ENCODE measurements at regions not wholly inside any gene's neighbourhood (a gene's known extent, or its start where the extent isn't known, plus 50 kb on each side); places are given as distances from the start of the nearest gene placed in this dataset.

GRCh38 chr11:128285321-128285720, 302.0 kb downstream of the ETS1 start:
- TF ChIP-seq POLR2AphosphoS5 (IDR thresholded peaks at IDR 0.05; ENCODE audit: low read depth, low read length) = no peak
- TF ChIP-seq PAX5 (IDR thresholded peaks at IDR 0.05; ENCODE audit: insufficient read depth, low read length, severe bottlenecking) = no peak
- TF ChIP-seq POU2F2 (IDR thresholded peaks at IDR 0.05; ENCODE audit: low read depth, low read length) = no peak
- no peak for TF ChIP-seq POLR2A (IDR thresholded peaks at IDR 0.05; ENCODE audit: low read depth, low read length)
- TF ChIP-seq TAF1 (IDR thresholded peaks at IDR 0.05; ENCODE audit: low read depth, low read length) = no peak
- TF ChIP-seq SPI1 (IDR thresholded peaks at IDR 0.05; ENCODE audit: low read depth, low read length) = no peak
- DNase-seq (ENCODE audit: insufficient read length, low spot score) = no peak
- no peak for FAIRE-seq

DNA sequence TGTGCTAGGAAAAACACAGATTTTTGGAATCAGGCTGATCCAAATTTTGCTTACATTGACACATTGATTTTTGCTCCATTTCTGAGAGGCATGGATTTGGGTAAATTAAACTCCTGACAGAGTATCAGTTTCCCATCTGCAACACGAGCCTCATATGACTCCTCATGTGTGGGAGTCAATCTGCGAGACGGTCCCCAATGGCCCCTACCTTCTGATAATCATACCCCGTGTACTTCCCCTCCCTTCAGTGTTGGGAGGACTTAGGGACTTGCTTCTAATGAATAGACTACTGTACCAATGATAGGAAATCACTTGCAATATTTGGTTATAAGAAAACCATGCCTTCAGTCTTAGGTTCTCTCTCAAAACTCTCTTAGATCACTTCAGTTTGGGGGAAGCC, 302.7 kb downstream of the ETS1 start:
- FAIRE-seq (no peak), DNase-seq (ENCODE audit: insufficient read length, low spot score) (no peak)
- TF ChIP-seq POLR2AphosphoS5 (IDR thresholded peaks at IDR 0.05; ENCODE audit: low read depth, low read length) (no peak), POU2F2 (IDR thresholded peaks at IDR 0.05; ENCODE audit: low read depth, low read length) (no peak), PAX5 (IDR thresholded peaks at IDR 0.05; ENCODE audit: insufficient read depth, low read length, severe bottlenecking) (no peak), POLR2A (IDR thresholded peaks at IDR 0.05; ENCODE audit: low read depth, low read length) (no peak), SPI1 (IDR thresholded peaks at IDR 0.05; ENCODE audit: low read depth, low read length) (no peak), TAF1 (IDR thresholded peaks at IDR 0.05; ENCODE audit: low read depth, low read length) (no peak)

- FAIRE-seq (no peak), DNase-seq (ENCODE audit: insufficient read length, low spot score) (no peak)
- TF ChIP-seq POU2F2 (IDR thresholded peaks at IDR 0.05; ENCODE audit: low read depth, low read length) (no peak), SPI1 (IDR thresholded peaks at IDR 0.05; ENCODE audit: low read depth, low read length) (no peak), TAF1 (IDR thresholded peaks at IDR 0.05; ENCODE audit: low read depth, low read length) (no peak), POLR2AphosphoS5 (IDR thresholded peaks at IDR 0.05; ENCODE audit: low read depth, low read length) (no peak), POLR2A (IDR thresholded peaks at IDR 0.05; ENCODE audit: low read depth, low read length) (no peak), PAX5 (IDR thresholded peaks at IDR 0.05; ENCODE audit: insufficient read depth, low read length, severe bottlenecking) (no peak)
Measured at GRCh38 chr11:128283451-128283850, 303.9 kb downstream of the ETS1 start.

DNA sequence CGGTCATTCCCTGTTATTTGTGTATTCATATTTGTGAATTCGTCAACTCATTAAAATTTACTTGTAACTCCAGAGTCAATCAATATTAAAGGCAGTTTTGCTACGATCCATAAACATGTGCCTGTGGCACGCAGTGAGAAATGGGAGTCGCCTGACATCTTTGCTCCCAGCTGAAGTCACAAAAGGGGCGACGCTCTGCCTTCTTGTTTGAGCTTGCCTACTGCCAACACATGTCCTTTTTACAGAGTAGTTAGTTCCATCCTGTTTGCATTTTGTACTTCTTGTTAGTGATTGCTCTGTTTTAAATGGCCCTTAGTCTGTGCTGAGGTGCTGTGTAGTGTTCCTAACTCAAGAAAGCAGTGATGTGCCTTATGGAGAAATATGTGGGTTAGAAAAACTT, 305.3 kb downstream of the ETS1 start:
- TF ChIP-seq PAX5 (IDR thresholded peaks at IDR 0.05; ENCODE audit: insufficient read depth, low read length, severe bottlenecking) (no peak), POLR2AphosphoS5 (IDR thresholded peaks at IDR 0.05; ENCODE audit: low read depth, low read length) (no peak), POLR2A (IDR thresholded peaks at IDR 0.05; ENCODE audit: low read depth, low read length) (no peak), SPI1 (IDR thresholded peaks at IDR 0.05; ENCODE audit: low read depth, low read length) (no peak), POU2F2 (IDR thresholded peaks at IDR 0.05; ENCODE audit: low read depth, low read length) (no peak), TAF1 (IDR thresholded peaks at IDR 0.05; ENCODE audit: low read depth, low read length) (no peak)
- DNase-seq (ENCODE audit: insufficient read length, low spot score) = no peak
- no peak for FAIRE-seq

DNA sequence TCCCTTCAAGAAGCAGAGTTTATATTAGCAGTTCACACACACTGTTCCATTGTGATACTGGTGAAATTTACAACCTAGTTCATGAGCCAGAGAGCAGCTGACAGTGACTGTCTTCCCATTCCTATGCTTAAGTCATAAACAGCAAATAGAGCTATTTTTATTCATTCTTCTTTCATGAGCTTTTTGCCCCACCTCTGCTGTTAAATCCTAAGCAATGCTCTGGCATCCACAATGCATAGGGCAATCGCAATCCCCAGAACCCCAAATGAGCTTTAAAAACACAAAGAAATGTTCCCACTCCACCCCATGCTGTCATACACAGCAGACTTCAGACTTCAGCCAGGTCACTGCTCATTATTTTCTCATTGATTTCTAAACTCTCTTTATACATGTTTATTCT, 307.5 kb downstream of the ETS1 start:
- DNase-seq (ENCODE audit: insufficient read length, low spot score) = no peak
- no peak for FAIRE-seq
- TF ChIP-seq POLR2AphosphoS5 (IDR thresholded peaks at IDR 0.05; ENCODE audit: low read depth, low read length) = no peak
- TF ChIP-seq PAX5 (IDR thresholded peaks at IDR 0.05; ENCODE audit: insufficient read depth, low read length, severe bottlenecking) = no peak
- no peak for TF ChIP-seq POU2F2 (IDR thresholded peaks at IDR 0.05; ENCODE audit: low read depth, low read length)
- TF ChIP-seq SPI1 (IDR thresholded peaks at IDR 0.05; ENCODE audit: low read depth, low read length) = no peak
- TF ChIP-seq POLR2A (IDR thresholded peaks at IDR 0.05; ENCODE audit: low read depth, low read length) = no peak
- TF ChIP-seq TAF1 (IDR thresholded peaks at IDR 0.05; ENCODE audit: low read depth, low read length) = no peak

DNA sequence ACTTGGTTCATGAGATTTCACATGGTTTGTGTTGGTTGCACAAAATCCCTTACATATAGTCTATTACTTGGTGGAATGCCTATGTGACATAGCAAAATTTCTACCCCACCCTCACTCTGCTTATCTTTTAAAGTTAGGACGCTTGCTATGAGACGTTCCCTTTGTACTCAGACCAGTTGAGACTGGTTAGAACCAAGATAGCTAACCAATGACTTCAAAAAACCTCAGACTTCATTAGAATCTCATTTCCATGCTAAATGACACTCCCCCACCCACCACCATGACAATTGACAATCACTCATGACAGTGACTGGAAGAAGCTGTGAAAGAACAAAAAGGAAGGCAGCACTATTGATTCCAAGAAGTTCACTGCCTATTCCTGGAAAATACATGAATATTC, 313.6 kb downstream of the ETS1 start:
- TF ChIP-seq PAX5 (IDR thresholded peaks at IDR 0.05; ENCODE audit: insufficient read depth, low read length, severe bottlenecking) (no peak), POLR2AphosphoS5 (IDR thresholded peaks at IDR 0.05; ENCODE audit: low read depth, low read length) (no peak), POU2F2 (IDR thresholded peaks at IDR 0.05; ENCODE audit: low read depth, low read length) (no peak)
- FAIRE-seq (no peak), DNase-seq (ENCODE audit: insufficient read length, low spot score) (no peak)

- TF ChIP-seq POLR2AphosphoS5 (IDR thresholded peaks at IDR 0.05; ENCODE audit: low read depth, low read length) (no peak), POLR2A (IDR thresholded peaks at IDR 0.05; ENCODE audit: low read depth, low read length) (no peak), POU2F2 (IDR thresholded peaks at IDR 0.05; ENCODE audit: low read depth, low read length) (no peak), TAF1 (IDR thresholded peaks at IDR 0.05; ENCODE audit: low read depth, low read length) (no peak), SPI1 (IDR thresholded peaks at IDR 0.05; ENCODE audit: low read depth, low read length) (no peak), PAX5 (IDR thresholded peaks at IDR 0.05; ENCODE audit: insufficient read depth, low read length, severe bottlenecking) (no peak)
- no peak for FAIRE-seq
Measured at GRCh38 chr11:128271401-128271800, 316.0 kb downstream of the ETS1 start.

GRCh38 chr11:128269466-128269865, 317.9 kb downstream of the ETS1 start:
- no peak for DNase-seq (ENCODE audit: insufficient read length, low spot score)
- FAIRE-seq = no peak
- no peak for TF ChIP-seq POLR2AphosphoS5 (IDR thresholded peaks at IDR 0.05; ENCODE audit: low read depth, low read length)
- TF ChIP-seq TAF1 (IDR thresholded peaks at IDR 0.05; ENCODE audit: low read depth, low read length) = no peak
- TF ChIP-seq SPI1 (IDR thresholded peaks at IDR 0.05; ENCODE audit: low read depth, low read length) = no peak
- no peak for TF ChIP-seq POU2F2 (IDR thresholded peaks at IDR 0.05; ENCODE audit: low read depth, low read length)
- no peak for TF ChIP-seq POLR2A (IDR thresholded peaks at IDR 0.05; ENCODE audit: low read depth, low read length)
- no peak for TF ChIP-seq PAX5 (IDR thresholded peaks at IDR 0.05; ENCODE audit: insufficient read depth, low read length, severe bottlenecking)

More at GRCh38 chr11:128271401-128271800, 316.0 kb downstream of the ETS1 start:
- DNase-seq (ENCODE audit: insufficient read length, low spot score) = no peak

GRCh38 chr11:128266893-128267292, 320.5 kb downstream of the ETS1 start:
- no peak for FAIRE-seq
- DNase-seq (ENCODE audit: insufficient read length, low spot score) = no peak
- TF ChIP-seq PAX5 (IDR thresholded peaks at IDR 0.05; ENCODE audit: insufficient read depth, low read length, severe bottlenecking) (no peak), SPI1 (IDR thresholded peaks at IDR 0.05; ENCODE audit: low read depth, low read length) (no peak), TAF1 (IDR thresholded peaks at IDR 0.05; ENCODE audit: low read depth, low read length) (no peak), POU2F2 (IDR thresholded peaks at IDR 0.05; ENCODE audit: low read depth, low read length) (no peak), POLR2A (IDR thresholded peaks at IDR 0.05; ENCODE audit: low read depth, low read length) (no peak), POLR2AphosphoS5 (IDR thresholded peaks at IDR 0.05; ENCODE audit: low read depth, low read length) (no peak)

All from GM12891 (cell line).